NCI-H2081 (cell line): ENCODE measurements at regions not wholly inside any gene's neighbourhood (a gene's known extent, or its start where the extent isn't known, plus 50 kb on each side); places are given as distances from the start of the nearest gene placed in this dataset.

Source experiments
- DNase-seq, 2 experiments: peaks; one replicate each; lab custom pipeline; 2025; lab: John Stamatoyannopoulos, UW

GRCh38 chr12:102535306-102535705 lies 54.9 kb upstream of the IGF1 start:
- no peak for DNase-seq

- DNase-seq, result no peak
Observed at GRCh38 chr12:102534899-102535298, 54.5 kb upstream of the IGF1 start.

- DNase-seq, result no peak
Observed at GRCh38 chr12:102533483-102534215, 53.3 kb upstream of the IGF1 start.
